ENCODE measurements at regions not wholly inside any gene's neighbourhood (a gene's known extent, or its start where the extent isn't known, plus 50 kb on each side); places are given as distances from the start of the nearest gene placed in this dataset.

DNA sequence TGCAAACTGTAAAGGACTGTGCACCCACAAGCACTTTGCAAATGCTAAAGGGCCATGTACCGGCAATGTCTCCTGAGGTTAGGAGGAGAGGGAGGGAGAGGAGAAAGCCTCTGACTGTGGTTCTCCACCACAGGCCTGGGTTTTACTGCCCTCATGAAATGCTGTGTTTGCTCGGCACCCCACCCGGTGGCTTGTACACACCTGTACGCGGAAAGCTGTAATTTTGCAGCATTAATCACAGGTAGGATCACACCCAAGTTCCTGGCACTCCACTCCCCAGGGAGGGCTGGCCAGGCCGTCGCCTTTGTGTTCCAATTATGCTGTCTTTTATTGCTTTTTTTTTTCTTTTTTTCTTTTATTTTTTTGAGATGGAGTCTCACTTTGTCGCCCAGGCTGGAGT, 78.5 kb upstream of the MYL10 start:
- DNase-seq (ENCODE audit: low read depth in 2 of 2), result no peak
- Histone ChIP-seq H2AFZ (ENCODE audit: low read length) (no peak overlapping the region), H4K20me1 (ENCODE audit: control insufficient read depth, extremely low read depth, insufficient read depth, low read length) (no peaks in the 10 kb centered on the region), H3K27ac (ENCODE audit: insufficient read depth, low read length) (no peak overlapping the region), H3K9me3 (ENCODE audit: control insufficient read depth, insufficient read depth, low read depth, low read length) (no peaks in the 10 kb centered on the region), H3K9ac (ENCODE audit: insufficient read depth, low read length) (no peak overlapping the region), H3K36me3 (ENCODE audit: control insufficient read depth, insufficient read depth, low read length) (no peaks in the 10 kb centered on the region), H3K27me3 (ENCODE audit: control insufficient read depth, insufficient read depth, low read length) (peaks cover 8% of the 10 kb centered on the region), H3K4me3 (replicated peaks in 1 of 4; ENCODE audit: control extremely low read depth in 1 of 4, insufficient read depth in 1 of 4, low read depth in 3 of 4, low read length in 4 of 4) (no peak overlapping the region), H3K79me2 (ENCODE audit: control insufficient read depth, insufficient read depth, low read length) (no peaks in the 10 kb centered on the region), H3K4me2 (ENCODE audit: extremely low read depth, insufficient read depth, low read length) (no peak overlapping the region), H3K4me1 (ENCODE audit: control insufficient read depth, extremely low read depth, insufficient read depth, low read length) (no peaks in the 10 kb centered on the region)
- TF ChIP-seq EZH2 (IDR thresholded peaks at IDR 0.05; ENCODE audit: low read length, missing control alignments), result no peak
- TF ChIP-seq, protein P1, sequence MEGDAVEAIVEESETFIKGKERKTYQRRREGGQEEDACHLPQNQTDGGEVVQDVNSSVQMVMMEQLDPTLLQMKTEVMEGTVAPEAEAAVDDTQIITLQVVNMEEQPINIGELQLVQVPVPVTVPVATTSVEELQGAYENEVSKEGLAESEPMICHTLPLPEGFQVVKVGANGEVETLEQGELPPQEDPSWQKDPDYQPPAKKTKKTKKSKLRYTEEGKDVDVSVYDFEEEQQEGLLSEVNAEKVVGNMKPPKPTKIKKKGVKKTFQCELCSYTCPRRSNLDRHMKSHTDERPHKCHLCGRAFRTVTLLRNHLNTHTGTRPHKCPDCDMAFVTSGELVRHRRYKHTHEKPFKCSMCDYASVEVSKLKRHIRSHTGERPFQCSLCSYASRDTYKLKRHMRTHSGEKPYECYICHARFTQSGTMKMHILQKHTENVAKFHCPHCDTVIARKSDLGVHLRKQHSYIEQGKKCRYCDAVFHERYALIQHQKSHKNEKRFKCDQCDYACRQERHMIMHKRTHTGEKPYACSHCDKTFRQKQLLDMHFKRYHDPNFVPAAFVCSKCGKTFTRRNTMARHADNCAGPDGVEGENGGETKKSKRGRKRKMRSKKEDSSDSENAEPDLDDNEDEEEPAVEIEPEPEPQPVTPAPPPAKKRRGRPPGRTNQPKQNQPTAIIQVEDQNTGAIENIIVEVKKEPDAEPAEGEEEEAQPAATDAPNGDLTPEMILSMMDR (conservative IDR thresholded peaks at IDR 0.05 in 1 of 2, IDR thresholded peaks at IDR 0.05 in 1 of 2; ENCODE audit: low read depth in 1 of 2, low read length in 2 of 2), result no peak

DNA sequence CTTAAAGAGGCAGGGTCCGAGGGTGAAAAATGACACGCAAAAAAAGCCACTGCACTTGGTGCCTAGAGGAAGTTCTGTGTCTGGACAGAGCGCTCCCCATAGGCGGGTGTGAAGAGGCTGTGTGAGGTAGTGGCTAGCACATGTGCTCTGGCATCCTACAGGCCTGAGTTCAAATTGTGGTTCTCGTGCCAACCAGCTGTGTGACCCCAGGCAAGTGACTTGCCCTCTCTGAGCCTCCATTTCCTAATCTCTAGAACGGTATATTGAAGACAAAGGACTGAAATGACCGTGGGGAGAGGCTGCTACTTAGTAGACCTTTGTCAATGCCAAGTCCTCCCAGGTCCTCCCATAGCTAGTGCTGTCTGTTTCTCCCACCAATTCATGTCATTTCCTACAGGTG, 79.1 kb upstream of the MYL10 start:
- Histone ChIP-seq H3K9ac (ENCODE audit: insufficient read depth, low read length) (no peak overlapping the region), H3K4me3 (replicated peaks in 1 of 4; ENCODE audit: control extremely low read depth in 1 of 4, insufficient read depth in 1 of 4, low read depth in 3 of 4, low read length in 4 of 4) (no peak overlapping the region), H3K9me3 (ENCODE audit: control insufficient read depth, insufficient read depth, low read depth, low read length) (no peaks in the 10 kb centered on the region), H3K79me2 (ENCODE audit: control insufficient read depth, insufficient read depth, low read length) (no peaks in the 10 kb centered on the region), H3K4me2 (ENCODE audit: extremely low read depth, insufficient read depth, low read length) (no peak overlapping the region), H3K27ac (ENCODE audit: insufficient read depth, low read length) (no peak overlapping the region), H2AFZ (ENCODE audit: low read length) (no peak overlapping the region), H3K27me3 (ENCODE audit: control insufficient read depth, insufficient read depth, low read length) (peaks cover 8% of the 10 kb centered on the region), H3K4me1 (ENCODE audit: control insufficient read depth, extremely low read depth, insufficient read depth, low read length) (no peaks in the 10 kb centered on the region), H3K36me3 (ENCODE audit: control insufficient read depth, insufficient read depth, low read length) (no peaks in the 10 kb centered on the region), H4K20me1 (ENCODE audit: control insufficient read depth, extremely low read depth, insufficient read depth, low read length) (no peaks in the 10 kb centered on the region)
- TF ChIP-seq, protein P1 (conservative IDR thresholded peaks at IDR 0.05 in 1 of 2, IDR thresholded peaks at IDR 0.05 in 1 of 2; ENCODE audit: low read depth in 1 of 2, low read length in 2 of 2), result no peak
- no peak for TF ChIP-seq EZH2 (IDR thresholded peaks at IDR 0.05; ENCODE audit: low read length, missing control alignments)
- DNase-seq (ENCODE audit: low read depth in 2 of 2), result no peak

DNA sequence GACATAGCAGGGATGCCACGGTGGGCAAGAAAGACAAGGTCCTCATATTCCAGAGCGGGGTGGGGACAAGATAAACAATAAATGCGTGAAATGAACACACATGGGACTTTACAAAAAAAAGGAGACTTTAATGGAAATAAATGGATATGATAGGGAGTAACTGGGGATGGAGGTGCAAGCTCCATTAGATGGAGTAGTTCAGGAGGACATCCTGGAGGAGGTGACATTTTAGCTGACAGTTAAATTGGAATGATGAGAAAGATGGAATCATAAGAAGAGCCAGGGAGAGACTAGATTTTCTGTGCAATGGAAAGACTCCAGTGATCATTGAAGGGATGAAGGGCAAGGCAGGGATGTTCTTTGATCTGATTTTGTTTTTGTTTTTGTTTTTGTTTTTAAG, 83.6 kb upstream of the MYL10 start:
- H2AFZ ChIP-seq (ENCODE audit: low read length), result no peak overlapping the region
- TF ChIP-seq EZH2 (IDR thresholded peaks at IDR 0.05; ENCODE audit: low read length, missing control alignments), result no peak
- TF ChIP-seq, protein P1 (conservative IDR thresholded peaks at IDR 0.05 in 1 of 2, IDR thresholded peaks at IDR 0.05 in 1 of 2; ENCODE audit: low read depth in 1 of 2, low read length in 2 of 2), result no peak
- no peak overlapping the region for H3K4me3 ChIP-seq (replicated peaks in 1 of 4; ENCODE audit: control extremely low read depth in 1 of 4, insufficient read depth in 1 of 4, low read depth in 3 of 4, low read length in 4 of 4)
- H3K27ac ChIP-seq (ENCODE audit: insufficient read depth, low read length), result no peak overlapping the region
- DNase-seq (ENCODE audit: low read depth in 2 of 2), result no peak
- no peaks in the 10 kb centered on the region for H3K4me1 ChIP-seq (ENCODE audit: control insufficient read depth, extremely low read depth, insufficient read depth, low read length)
- H3K27me3 ChIP-seq (ENCODE audit: control insufficient read depth, insufficient read depth, low read length), result no peaks in the 10 kb centered on the region
- H4K20me1 ChIP-seq (ENCODE audit: control insufficient read depth, extremely low read depth, insufficient read depth, low read length), result no peaks in the 10 kb centered on the region
- H3K9ac ChIP-seq (ENCODE audit: insufficient read depth, low read length), result no peak overlapping the region
- no peak overlapping the region for H3K4me2 ChIP-seq (ENCODE audit: extremely low read depth, insufficient read depth, low read length)
- H3K9me3 ChIP-seq (ENCODE audit: control insufficient read depth, insufficient read depth, low read depth, low read length), result no peaks in the 10 kb centered on the region
- no peaks in the 10 kb centered on the region for H3K79me2 ChIP-seq (ENCODE audit: control insufficient read depth, insufficient read depth, low read length)
- no peaks in the 10 kb centered on the region for H3K36me3 ChIP-seq (ENCODE audit: control insufficient read depth, insufficient read depth, low read length)
